MM.1S (cell line): ENCODE measurements at regions not wholly inside any gene's neighbourhood (a gene's known extent, or its start where the extent isn't known, plus 50 kb on each side); places are given as distances from the start of the nearest gene placed in this dataset.

Experiments used
- DNase-seq: peaks from one replicate; pipeline ENCODE4 v3.0.0-alpha.2; 2015
- H2AFZ ChIP-seq: fragments of 300-600 bp; sonication (generic); 2 replicates; pipeline ENCODE4 v1.6.0; 2016; ENCODE audit warnings: antibody characterized with exemption, low read length
- H3F3A ChIP-seq: fragments of 300-600 bp; sonication (generic); 2 replicates; pipeline ENCODE4 v1.6.1; 2016; ENCODE audit warnings: mild to moderate bottlenecking, antibody characterized with exemption, low read length, moderate library complexity, mixed read lengths; ENCODE audit not compliant: insufficient read depth
- H3K27ac ChIP-seq: fragments of 300-600 bp; sonication (generic); 2 replicates; pipeline ENCODE4 v1.5.1; 2016; ENCODE audit warnings: mild to moderate bottlenecking, low read length
- H3K27me3 ChIP-seq: fragments of 300-600 bp; sonication (generic); replicated peaks from 2 replicates; pipeline ENCODE4 v1.6.0; 2016; ENCODE audit warnings: low read length; ENCODE audit not compliant: insufficient read depth
- H3K36me3 ChIP-seq: fragments of 300-600 bp; sonication (generic); replicated peaks from 2 replicates; pipeline ENCODE4 v1.6.1; 2016; ENCODE audit warnings: mild to moderate bottlenecking, low read length, mixed read lengths; ENCODE audit not compliant: insufficient read depth
- H3K4me1 ChIP-seq: fragments of 300-600 bp; sonication (generic); 2 replicates; pipeline ENCODE4 v1.6.1; 2016; ENCODE audit warnings: low read length, mixed read lengths
- H3K4me2 ChIP-seq: fragments of 300-600 bp; sonication (generic); 2 replicates; pipeline ENCODE4 v1.6.0; 2016; ENCODE audit warnings: low read depth, low read length
- H3K4me3 ChIP-seq: fragments of 300-600 bp; sonication (generic); 2 replicates; pipeline ENCODE4 v1.5.1; 2016; ENCODE audit warnings: low read length, mixed read lengths
- H3K79me2 ChIP-seq: fragments of 300-600 bp; sonication (generic); 2 replicates; pipeline ENCODE4 v1.6.1; 2016; ENCODE audit warnings: mixed run types, low read length, mixed read lengths
- H3K9ac ChIP-seq: fragments of 300-600 bp; sonication (generic); 2 replicates; pipeline ENCODE4 v1.6.1; 2016; ENCODE audit warnings: low read length, mixed read lengths
- H3K9me2 ChIP-seq: fragments of 300-600 bp; sonication (generic); replicated peaks from 2 replicates; pipeline ENCODE4 v1.6.1; 2016; ENCODE audit warnings: mild to moderate bottlenecking, low read length, mixed read lengths; ENCODE audit not compliant: insufficient read depth
- H3K9me3 ChIP-seq: fragments of 300-600 bp; sonication (generic); replicated peaks from 2 replicates; pipeline ENCODE4 v1.6.1; 2016; ENCODE audit warnings: mild to moderate bottlenecking, low read length, mixed read lengths; ENCODE audit not compliant: insufficient read depth
- H4K20me1 ChIP-seq: fragments of 300-600 bp; sonication (generic); 2 replicates; pipeline ENCODE4 v1.6.1; 2016; ENCODE audit warnings: mild to moderate bottlenecking, low read length, moderate library complexity, mixed read lengths; ENCODE audit not compliant: insufficient read depth
- EZH2 ChIP-seq: fragments of 300-600 bp; sonication (generic); optimal IDR thresholded peaks from 2 replicates; pipeline ENCODE3; 2017; ENCODE audit warnings: low read depth, mild to moderate bottlenecking, antibody characterized with exemption, low read length, mixed read lengths
- EZH2phosphoT487 ChIP-seq: fragments of 300-600 bp; sonication (generic); IDR thresholded peaks from 2 replicates; pipeline ENCODE4 v1.6.1; 2018; ENCODE audit warnings: antibody characterized with exemption, low read length
- TF ChIP-seq, protein P1 (sequence below): fragments of 300-600 bp; sonication (generic); IDR thresholded peaks from 2 replicates; pipeline ENCODE4 v1.5.1; 2016; ENCODE audit warnings: antibody characterized with exemption, low read length, mixed read lengths

DNA sequence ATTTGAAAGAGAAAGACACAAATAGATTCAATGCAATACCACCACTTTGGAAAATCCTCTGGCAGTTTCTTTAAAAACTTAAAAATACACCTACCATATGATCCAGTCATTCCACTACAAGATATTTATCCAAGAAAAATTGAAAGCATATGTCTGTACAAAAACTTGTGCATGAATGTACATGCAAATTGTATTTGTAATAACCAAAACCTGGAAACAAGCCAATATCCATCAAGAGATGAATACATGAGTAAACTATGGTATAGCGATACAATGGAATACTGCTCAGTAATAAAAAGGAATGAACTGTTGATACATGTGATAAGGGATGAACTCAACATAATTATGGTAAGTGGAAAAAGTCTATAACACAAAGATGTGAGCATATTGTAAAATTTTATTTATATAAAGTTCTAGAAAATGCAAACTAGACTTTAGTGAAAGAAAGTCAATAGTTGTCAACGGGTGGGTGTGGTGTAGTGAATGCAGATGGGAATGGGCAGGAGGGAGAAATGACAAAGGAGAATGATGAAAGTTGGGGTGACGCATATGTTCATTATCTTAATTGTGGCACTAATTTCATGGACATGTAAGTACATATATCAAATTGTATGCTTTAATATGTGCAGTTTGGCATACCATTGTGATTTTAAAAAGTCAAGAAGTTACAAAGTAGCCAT is 347.5 kb downstream of the SAMD5 start:
- Histone ChIP-seq H3K9me2 (no peaks in the 10 kb centered on the region), H3K9ac (no peak overlapping the region), H3K36me3 (no peaks in the 10 kb centered on the region), H3K4me3 (no peak overlapping the region), H3K79me2 (no peaks in the 10 kb centered on the region), H3K27me3 (no peaks in the 10 kb centered on the region), H4K20me1 (no peaks in the 10 kb centered on the region), H2AFZ (no peak overlapping the region), H3K9me3 (no peaks in the 10 kb centered on the region), H3K4me1 (no peaks in the 10 kb centered on the region), H3F3A (no peaks in the 10 kb centered on the region), H3K4me2 (no peak overlapping the region), H3K27ac (no peak overlapping the region)
- TF ChIP-seq, protein P1, sequence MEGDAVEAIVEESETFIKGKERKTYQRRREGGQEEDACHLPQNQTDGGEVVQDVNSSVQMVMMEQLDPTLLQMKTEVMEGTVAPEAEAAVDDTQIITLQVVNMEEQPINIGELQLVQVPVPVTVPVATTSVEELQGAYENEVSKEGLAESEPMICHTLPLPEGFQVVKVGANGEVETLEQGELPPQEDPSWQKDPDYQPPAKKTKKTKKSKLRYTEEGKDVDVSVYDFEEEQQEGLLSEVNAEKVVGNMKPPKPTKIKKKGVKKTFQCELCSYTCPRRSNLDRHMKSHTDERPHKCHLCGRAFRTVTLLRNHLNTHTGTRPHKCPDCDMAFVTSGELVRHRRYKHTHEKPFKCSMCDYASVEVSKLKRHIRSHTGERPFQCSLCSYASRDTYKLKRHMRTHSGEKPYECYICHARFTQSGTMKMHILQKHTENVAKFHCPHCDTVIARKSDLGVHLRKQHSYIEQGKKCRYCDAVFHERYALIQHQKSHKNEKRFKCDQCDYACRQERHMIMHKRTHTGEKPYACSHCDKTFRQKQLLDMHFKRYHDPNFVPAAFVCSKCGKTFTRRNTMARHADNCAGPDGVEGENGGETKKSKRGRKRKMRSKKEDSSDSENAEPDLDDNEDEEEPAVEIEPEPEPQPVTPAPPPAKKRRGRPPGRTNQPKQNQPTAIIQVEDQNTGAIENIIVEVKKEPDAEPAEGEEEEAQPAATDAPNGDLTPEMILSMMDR: no peak
- TF ChIP-seq EZH2 (no peak), EZH2phosphoT487 (no peak)
- DNase-seq: no peak

DNA sequence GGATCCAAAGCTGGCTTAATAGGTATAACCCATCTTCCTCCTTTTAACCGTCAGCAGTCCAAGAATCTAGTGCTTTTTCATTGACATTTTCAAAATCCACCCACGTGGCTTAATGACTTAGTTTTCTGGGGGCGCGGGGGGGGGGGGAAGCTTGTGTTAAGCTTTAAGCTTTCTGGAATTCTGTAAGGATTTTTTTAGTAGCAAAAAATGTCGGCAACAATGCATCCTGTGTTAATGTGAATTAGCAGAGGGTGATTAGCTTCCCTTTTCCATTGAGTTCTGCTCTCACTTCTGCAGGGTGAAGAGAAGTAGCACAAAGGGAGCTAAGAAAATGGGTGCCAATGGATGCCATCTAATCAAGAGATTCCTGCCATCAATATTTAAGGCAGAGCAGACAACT is 348.2 kb downstream of the SAMD5 start:
- no peaks in the 10 kb centered on the region for H3K36me3 ChIP-seq
- no peak overlapping the region for H2AFZ ChIP-seq
- H3K9me3 ChIP-seq: no peaks in the 10 kb centered on the region
- no peaks in the 10 kb centered on the region for H3K9me2 ChIP-seq
- no peak for DNase-seq
- H3K27me3 ChIP-seq: no peaks in the 10 kb centered on the region
- no peaks in the 10 kb centered on the region for H3K79me2 ChIP-seq
- H3K4me3 ChIP-seq: no peak overlapping the region
- TF ChIP-seq EZH2phosphoT487 (no peak), EZH2 (no peak)
- TF ChIP-seq, protein P1: no peak
- no peak overlapping the region for H3K27ac ChIP-seq
- H3F3A ChIP-seq: no peaks in the 10 kb centered on the region
- no peaks in the 10 kb centered on the region for H3K4me1 ChIP-seq
- H4K20me1 ChIP-seq: no peaks in the 10 kb centered on the region
- H3K9ac ChIP-seq: no peak overlapping the region
- no peak overlapping the region for H3K4me2 ChIP-seq

DNA sequence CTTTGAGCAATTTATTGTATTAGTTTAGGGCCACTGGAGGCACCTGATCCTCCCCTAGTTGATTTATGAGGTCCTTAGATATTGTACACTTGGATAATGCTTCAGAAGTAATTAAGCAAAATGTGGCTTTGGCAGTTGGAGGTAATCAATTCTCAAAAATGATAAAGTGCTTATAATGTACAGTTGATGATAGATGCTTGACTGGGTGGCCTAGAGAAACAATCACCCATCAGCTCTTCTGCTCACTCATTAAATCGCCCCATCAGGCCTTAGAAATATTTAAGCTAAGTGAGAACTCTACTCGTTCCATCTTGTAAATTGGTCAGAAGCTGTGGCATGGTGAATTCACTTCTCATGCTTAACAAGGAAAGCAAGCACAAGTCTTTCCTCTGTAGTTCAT is 349.9 kb downstream of the SAMD5 start:
- Histone ChIP-seq H3K9me2 (no peaks in the 10 kb centered on the region), H3K9ac (no peak overlapping the region), H3K4me2 (no peak overlapping the region), H3K4me1 (no peaks in the 10 kb centered on the region), H3K27me3 (no peaks in the 10 kb centered on the region), H3K36me3 (no peaks in the 10 kb centered on the region), H3K9me3 (no peaks in the 10 kb centered on the region), H2AFZ (no peak overlapping the region), H3K27ac (no peak overlapping the region), H3F3A (no peaks in the 10 kb centered on the region), H3K79me2 (no peaks in the 10 kb centered on the region), H4K20me1 (no peaks in the 10 kb centered on the region), H3K4me3 (no peak overlapping the region)
- TF ChIP-seq EZH2: no peak
- TF ChIP-seq, protein P1: no peak
- no peak for TF ChIP-seq EZH2phosphoT487
- no peak for DNase-seq
